Body of pancreas (tissue), 4 donors: ENCODE measurements at regions not wholly inside any gene's neighbourhood (a gene's known extent, or its start where the extent isn't known, plus 50 kb on each side); places are given as distances from the start of the nearest gene placed in this dataset.

Experiments used
- ATAC-seq: fragments of 150-250 bp; one replicate; pipeline ENCODE4 v1.9.1; 2016
- DNase-seq, 4 donors: peaks; one replicate each; pipeline ENCODE4 v3.0.0-alpha.2; 2019
- H3K27ac ChIP-seq, 4 donors: fragments of 200-600 bp; sonication (generic); 1 replicate in 3 of 4; 2 replicates in 1 of 4; pipeline versions ENCODE4 v1.5.1 to v1.6.1; 2016 to 2019; ENCODE audit warnings: mild to moderate bottlenecking in 1 of 4, mixed read lengths in 1 of 4, moderate library complexity in 1 of 4
- H3K27me3 ChIP-seq, 2 donors: fragments of 200-600 bp; sonication (generic); one replicate each; pipeline ENCODE4 v1.6.0; 2016; ENCODE audit warnings: mild to moderate bottlenecking in 1 of 2
- H3K36me3 ChIP-seq, 2 donors: fragments of 200-600 bp; sonication (generic); replicated peaks in 1 of 2; 2 replicates each; pipeline ENCODE4 v1.5.1; 2016; ENCODE audit warnings: low read depth in 2 of 2; ENCODE audit not compliant: insufficient read depth in 1 of 2
- H3K4me1 ChIP-seq: fragments of 200-600 bp; sonication (generic); one replicate; pipeline ENCODE4 v1.6.0; 2016
- H3K4me3 ChIP-seq, 2 donors: fragments of 200-600 bp; sonication (generic); 1 replicate in 1 of 2; 2 replicates in 1 of 2; pipeline ENCODE4 v1.5.1; 2016 to 2019
- H3K9me3 ChIP-seq, 3 donors: fragments of 200-600 bp; sonication (generic); 1 replicate in 2 of 3; 2 replicates in 1 of 3; pipeline ENCODE4 v1.5.1; 2016
- POLR2A ChIP-seq, 3 donors: fragments of 450-650 bp; IDR thresholded peaks; one replicate each; pipeline ENCODE4 v1.6.1; 2016; ENCODE audit warnings: antibody characterized with exemption in 3 of 3, mild to moderate bottlenecking in 2 of 3
- WGBS, 2 donors: methylation state at CpG; one replicate each; pipeline ENCODE4 v1.1.5; 2017; 5-methylcytosine and 5-hydroxymethylcytosine counted together
- intact Hi-C: fragments of 100-400 bp; cut with DNase I; formaldehyde crosslinking; loops from one replicate; pipeline ENCODE4 v1.15.1; 2023
- TF ChIP-seq, protein P1 (sequence below), 7 experiments: fragments of 450-650 bp in 4 of 7; fragments of 200-600 bp in 3 of 7; sonication (generic) in 3 of 7; IDR thresholded peaks; one replicate each; pipeline ENCODE4 v1.5.1; 2016 to 2019; ENCODE audit warnings: antibody characterized with exemption in 7 of 7

DNA sequence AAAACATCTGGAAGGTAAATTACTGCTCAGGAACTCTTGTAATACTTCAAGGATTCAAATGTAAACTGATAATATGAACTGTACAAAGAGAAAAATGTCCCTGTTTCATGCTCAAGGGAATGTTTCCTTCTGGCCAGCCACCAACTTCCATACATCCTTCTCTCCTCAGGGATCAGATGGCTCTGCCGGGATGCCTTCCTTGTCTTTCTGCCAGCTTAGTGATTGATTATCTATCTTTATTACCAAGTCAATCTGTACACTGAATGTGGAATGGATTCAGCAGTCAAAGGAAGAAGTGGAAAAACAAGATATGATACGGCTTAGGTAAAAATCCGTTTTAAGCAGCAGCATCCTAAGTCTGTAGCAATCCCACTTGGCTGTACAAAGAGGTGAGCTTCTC, 178.3 kb downstream of the PTN start:
- Histone ChIP-seq H3K27me3 (no peaks in the 10 kb centered on the region), H3K4me3 (no peak overlapping the region), H3K9me3 (no peaks in the 10 kb centered on the region), H3K27ac (no peak overlapping the region), H3K4me1 (no peaks in the 10 kb centered on the region), H3K36me3 (no peaks in the 10 kb centered on the region)
- WGBS, 2 donors = 46% methylated on average over 3 of the region's 3 CpGs
- DNase-seq = no peak
- TF ChIP-seq, protein P1, sequence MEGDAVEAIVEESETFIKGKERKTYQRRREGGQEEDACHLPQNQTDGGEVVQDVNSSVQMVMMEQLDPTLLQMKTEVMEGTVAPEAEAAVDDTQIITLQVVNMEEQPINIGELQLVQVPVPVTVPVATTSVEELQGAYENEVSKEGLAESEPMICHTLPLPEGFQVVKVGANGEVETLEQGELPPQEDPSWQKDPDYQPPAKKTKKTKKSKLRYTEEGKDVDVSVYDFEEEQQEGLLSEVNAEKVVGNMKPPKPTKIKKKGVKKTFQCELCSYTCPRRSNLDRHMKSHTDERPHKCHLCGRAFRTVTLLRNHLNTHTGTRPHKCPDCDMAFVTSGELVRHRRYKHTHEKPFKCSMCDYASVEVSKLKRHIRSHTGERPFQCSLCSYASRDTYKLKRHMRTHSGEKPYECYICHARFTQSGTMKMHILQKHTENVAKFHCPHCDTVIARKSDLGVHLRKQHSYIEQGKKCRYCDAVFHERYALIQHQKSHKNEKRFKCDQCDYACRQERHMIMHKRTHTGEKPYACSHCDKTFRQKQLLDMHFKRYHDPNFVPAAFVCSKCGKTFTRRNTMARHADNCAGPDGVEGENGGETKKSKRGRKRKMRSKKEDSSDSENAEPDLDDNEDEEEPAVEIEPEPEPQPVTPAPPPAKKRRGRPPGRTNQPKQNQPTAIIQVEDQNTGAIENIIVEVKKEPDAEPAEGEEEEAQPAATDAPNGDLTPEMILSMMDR (IDR thresholded peaks at IDR 0.05) = no peak
- no peak for TF ChIP-seq POLR2A (IDR thresholded peaks at IDR 0.05)
- intact Hi-C loops = no loop called here
- no peak for ATAC-seq

DNA sequence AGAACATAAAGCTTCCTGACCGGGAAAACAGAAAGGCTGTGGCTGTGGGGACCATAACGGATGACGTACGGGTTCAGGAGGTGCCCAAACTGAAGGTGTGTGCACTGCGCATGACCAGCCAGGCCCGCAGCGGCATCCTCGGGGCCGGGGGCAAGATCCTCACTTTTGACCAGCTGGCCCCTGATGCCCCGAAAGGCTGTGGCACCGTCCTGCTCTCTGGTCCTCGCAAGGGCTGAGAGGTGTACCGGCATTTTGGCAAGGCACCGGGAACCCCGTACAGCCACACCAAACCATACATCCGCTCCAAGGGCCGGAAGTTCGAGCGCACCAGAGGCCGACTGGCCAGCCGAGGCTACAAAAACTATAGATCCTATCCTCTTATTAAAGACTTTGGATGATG, 179.3 kb downstream of the PTN start:
- ATAC-seq (no peak), DNase-seq (no peak)
- Histone ChIP-seq H3K36me3 (no peaks in the 10 kb centered on the region), H3K4me3 (no peak overlapping the region), H3K27ac (no peak overlapping the region), H3K27me3 (no peaks in the 10 kb centered on the region), H3K9me3 (no peaks in the 10 kb centered on the region), H3K4me1 (no peaks in the 10 kb centered on the region)
- TF ChIP-seq POLR2A (IDR thresholded peaks at IDR 0.05) = no peak
- TF ChIP-seq, protein P1 (IDR thresholded peaks at IDR 0.05) = no peak
- 88 to 90% methylated on average over 16 to 21 of the region's 21 CpGs for WGBS, 2 donors
- intact Hi-C loops = no loop called here

DNA sequence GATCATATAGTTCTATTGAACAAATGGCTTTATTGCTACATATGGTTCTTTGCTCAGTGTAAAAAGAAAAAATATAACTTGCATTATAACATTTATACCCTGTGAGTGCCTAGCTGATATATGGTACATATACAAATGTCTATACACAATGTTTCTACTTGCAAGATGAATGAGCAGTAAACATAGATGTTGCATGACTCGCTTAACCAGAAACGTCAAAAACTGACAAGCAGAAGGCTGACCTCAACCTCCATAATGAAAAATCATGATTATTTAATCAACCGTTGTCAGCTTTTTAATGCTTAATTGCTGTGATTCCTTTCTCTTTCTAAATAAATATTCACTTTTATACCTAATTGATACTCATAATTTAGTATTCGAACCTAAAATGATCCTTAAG, 183.3 kb downstream of the PTN start:
- H3K27ac ChIP-seq = no peak overlapping the region
- H3K4me1 ChIP-seq = no peaks in the 10 kb centered on the region
- no peaks in the 10 kb centered on the region for H3K9me3 ChIP-seq
- DNase-seq (no peak), ATAC-seq (no peak)
- H3K4me3 ChIP-seq = no peak overlapping the region
- no peaks in the 10 kb centered on the region for H3K36me3 ChIP-seq
- WGBS, 2 donors = 45 to 46% methylated on average over 4 of the region's 4 CpGs
- no peaks in the 10 kb centered on the region for H3K27me3 ChIP-seq
- no peak for TF ChIP-seq POLR2A (IDR thresholded peaks at IDR 0.05)
- TF ChIP-seq, protein P1 (IDR thresholded peaks at IDR 0.05) = no peak
- intact Hi-C loops = no loop called here

DNA sequence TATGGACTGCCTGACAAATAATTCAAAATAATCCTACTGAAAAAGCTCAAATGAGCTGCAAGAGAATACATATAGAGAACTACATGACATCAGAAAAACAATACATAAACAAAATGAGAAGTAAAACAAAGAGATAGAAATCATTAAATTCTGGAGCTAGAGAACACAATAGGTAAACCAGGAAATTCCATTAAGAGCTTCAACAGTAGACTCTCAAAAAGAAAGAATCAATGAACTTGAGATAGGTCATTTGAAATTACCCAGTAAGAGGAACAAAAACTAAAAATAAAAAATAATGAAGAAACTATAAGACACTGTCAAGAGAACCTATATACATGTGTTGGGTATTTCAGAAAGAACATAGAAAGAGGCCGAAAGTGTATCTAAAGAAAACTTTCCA, 186.3 kb downstream of the PTN start:
- DNase-seq (no peak), ATAC-seq (no peak)
- Histone ChIP-seq H3K9me3 (no peaks in the 10 kb centered on the region), H3K4me1 (no peaks in the 10 kb centered on the region), H3K27ac (no peak overlapping the region), H3K27me3 (no peaks in the 10 kb centered on the region), H3K4me3 (no peak overlapping the region), H3K36me3 (no peaks in the 10 kb centered on the region)
- TF ChIP-seq POLR2A (IDR thresholded peaks at IDR 0.05) = no peak
- TF ChIP-seq, protein P1 (IDR thresholded peaks at IDR 0.05) = no peak
- intact Hi-C loops = no loop called here
- WGBS, 2 donors = 93 to 96% methylated on average over 1 of the region's 1 CpG

DNA sequence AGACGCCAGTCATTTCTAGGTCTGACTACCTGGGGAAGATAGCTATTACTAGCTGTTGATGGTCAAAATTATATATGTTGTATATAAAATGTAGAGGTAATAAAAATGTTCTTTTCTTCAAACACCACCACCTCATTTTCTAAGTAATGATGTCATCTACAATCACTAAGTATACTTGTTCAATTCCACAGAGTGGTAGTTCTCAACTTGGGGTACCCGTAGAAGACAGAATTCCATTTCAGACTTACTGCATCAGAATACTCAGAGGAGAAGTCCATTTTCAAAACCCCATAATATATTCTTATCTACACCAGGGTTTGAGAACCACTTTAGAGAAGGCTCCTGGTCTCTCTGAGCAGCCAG, 191.9 kb downstream of the PTN start:
- 79 to 82% methylated on average over 2 of the region's 2 CpGs for WGBS, 2 donors
- Histone ChIP-seq H3K4me1 (no peaks in the 10 kb centered on the region), H3K27me3 (no peaks in the 10 kb centered on the region), H3K27ac (no peak overlapping the region), H3K9me3 (no peaks in the 10 kb centered on the region), H3K36me3 (no peaks in the 10 kb centered on the region), H3K4me3 (no peak overlapping the region)
- intact Hi-C loops = no loop called here
- DNase-seq = no peak
- no peak for ATAC-seq
- TF ChIP-seq POLR2A (IDR thresholded peaks at IDR 0.05) = no peak
- TF ChIP-seq, protein P1 (IDR thresholded peaks at IDR 0.05) = no peak
